ENCODE measurements at regions not wholly inside any gene's neighbourhood (a gene's known extent, or its start where the extent isn't known, plus 50 kb on each side); places are given as distances from the start of the nearest gene placed in this dataset.
"Not testable (repeated sequence)": the region's sequence is repeated elsewhere in the genome, so short reads cannot be mapped to it uniquely, and the experiment has no call there.

DNA sequence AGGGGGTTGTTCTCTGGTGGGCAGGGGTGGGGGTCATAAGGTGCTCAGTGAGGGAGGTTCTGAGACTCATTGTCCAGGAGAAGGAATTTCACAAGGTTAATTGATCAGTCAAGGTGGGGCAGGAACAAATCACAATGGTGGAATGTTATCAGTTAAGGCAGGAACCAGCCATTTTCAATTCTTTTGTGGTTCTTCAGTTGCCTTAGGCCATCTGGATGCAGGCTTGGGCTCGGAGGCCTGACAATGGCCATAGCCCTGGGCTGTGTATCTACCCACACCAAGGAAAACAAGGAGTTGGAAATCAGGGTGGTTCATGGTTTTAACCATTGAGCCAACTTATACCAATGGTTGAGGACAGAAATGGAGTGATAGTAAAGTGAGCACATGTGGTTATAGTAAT lies 1221.8 kb downstream of the TYW1 start:
- Histone ChIP-seq H3K36me3 (no peaks in the 10 kb centered on the region), H3K9me3 (no peaks in the 10 kb centered on the region), H3K4me1 (ENCODE audit: insufficient read depth) (no peaks in the 10 kb centered on the region), H3K27me3 (no peaks in the 10 kb centered on the region), H3K27ac (no peak overlapping the region), H3K4me3 (no peak overlapping the region)
- DNase-seq = no peak
- 84 to 97% (median 89%) methylated on average over 1 of the region's 1 CpG for WGBS, 3 donors
- TF ChIP-seq, protein P1, sequence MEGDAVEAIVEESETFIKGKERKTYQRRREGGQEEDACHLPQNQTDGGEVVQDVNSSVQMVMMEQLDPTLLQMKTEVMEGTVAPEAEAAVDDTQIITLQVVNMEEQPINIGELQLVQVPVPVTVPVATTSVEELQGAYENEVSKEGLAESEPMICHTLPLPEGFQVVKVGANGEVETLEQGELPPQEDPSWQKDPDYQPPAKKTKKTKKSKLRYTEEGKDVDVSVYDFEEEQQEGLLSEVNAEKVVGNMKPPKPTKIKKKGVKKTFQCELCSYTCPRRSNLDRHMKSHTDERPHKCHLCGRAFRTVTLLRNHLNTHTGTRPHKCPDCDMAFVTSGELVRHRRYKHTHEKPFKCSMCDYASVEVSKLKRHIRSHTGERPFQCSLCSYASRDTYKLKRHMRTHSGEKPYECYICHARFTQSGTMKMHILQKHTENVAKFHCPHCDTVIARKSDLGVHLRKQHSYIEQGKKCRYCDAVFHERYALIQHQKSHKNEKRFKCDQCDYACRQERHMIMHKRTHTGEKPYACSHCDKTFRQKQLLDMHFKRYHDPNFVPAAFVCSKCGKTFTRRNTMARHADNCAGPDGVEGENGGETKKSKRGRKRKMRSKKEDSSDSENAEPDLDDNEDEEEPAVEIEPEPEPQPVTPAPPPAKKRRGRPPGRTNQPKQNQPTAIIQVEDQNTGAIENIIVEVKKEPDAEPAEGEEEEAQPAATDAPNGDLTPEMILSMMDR (IDR thresholded peaks at IDR 0.05) = no peak
- TF ChIP-seq EP300 (IDR thresholded peaks at IDR 0.05) = no peak
- TF ChIP-seq POLR2A (IDR thresholded peaks at IDR 0.05) = no peak
- intact Hi-C loops (cut with DNase I) = no loop called here

DNA sequence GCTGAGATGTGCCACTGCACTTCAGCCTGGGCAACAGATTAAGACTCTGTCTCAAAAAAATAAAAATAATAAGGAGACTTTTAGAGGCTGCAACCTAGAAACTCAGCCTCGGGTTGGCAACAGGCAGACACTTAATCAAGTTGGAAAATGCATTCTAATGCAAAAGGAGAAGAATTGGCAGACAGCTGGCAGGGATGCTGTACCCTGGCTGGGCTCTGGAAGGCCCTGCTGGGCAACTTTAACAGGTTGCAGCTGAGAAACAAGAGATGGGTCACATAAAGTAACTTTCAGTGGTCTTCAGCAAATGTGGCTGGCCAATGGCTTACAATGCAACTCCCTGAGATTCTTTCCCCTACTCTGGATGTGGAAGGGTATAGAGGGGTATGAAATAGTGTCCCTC lies 1225.7 kb downstream of the TYW1 start:
- TF ChIP-seq, protein P1 (IDR thresholded peaks at IDR 0.05) = no peak
- TF ChIP-seq POLR2A (IDR thresholded peaks at IDR 0.05) (no peak), EP300 (IDR thresholded peaks at IDR 0.05) (no peak)
- WGBS, 3 donors = 68 to 86% (median 79%) methylated on average over 1 of the region's 1 CpG
- intact Hi-C loops (cut with DNase I) = no loop called here
- Histone ChIP-seq H3K4me1 (ENCODE audit: insufficient read depth) (peaks cover 7% of the 10 kb centered on the region), H3K27ac (no peak overlapping the region), H3K27me3 (no peaks in the 10 kb centered on the region), H3K9me3 (no peaks in the 10 kb centered on the region), H3K36me3 (no peaks in the 10 kb centered on the region), H3K4me3 (no peak overlapping the region)
- no peak for DNase-seq

DNA sequence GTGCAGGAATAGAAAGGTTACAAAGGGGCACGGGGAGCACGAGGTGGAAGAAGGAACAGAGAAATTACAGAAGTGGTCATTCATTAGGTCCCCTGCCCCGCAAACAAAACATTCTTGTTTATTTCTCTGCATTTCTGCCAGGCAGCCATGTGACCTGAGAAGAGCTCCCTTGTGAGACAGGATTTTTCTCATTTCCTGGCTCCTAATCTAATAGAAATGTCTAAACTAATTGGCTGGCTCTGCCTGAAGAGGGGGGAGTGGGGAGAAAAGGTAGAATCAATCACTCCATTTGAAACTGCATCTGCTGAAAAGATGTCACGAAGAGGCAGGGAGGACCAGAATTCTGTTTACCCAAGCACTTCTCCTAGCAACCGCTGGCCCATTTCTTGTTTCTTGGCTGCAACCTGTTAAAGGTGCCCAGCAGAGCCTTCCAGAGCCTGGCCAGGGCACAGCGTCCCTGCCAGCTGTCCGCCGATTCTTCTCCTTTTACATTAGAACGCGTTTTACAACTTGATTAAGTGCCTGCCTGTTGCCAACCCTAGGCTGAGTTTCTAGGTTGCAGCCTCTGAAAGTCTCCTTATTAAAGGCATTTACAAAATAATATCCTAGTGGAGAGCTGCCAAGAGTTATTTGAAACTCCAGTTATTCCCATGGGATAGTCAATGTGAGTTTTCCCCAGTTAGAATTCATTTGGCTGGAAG lies 1227.6 kb downstream of the TYW1 start:
- DNase-seq = peak in 1 of 5 donors; percentile 34
- Histone ChIP-seq H3K27ac (no peak overlapping the region), H3K9me3 (no peaks in the 10 kb centered on the region), H3K4me1 (ENCODE audit: insufficient read depth) (peaks cover 7% of the 10 kb centered on the region), H3K27me3 (no peaks in the 10 kb centered on the region), H3K4me3 (no peak overlapping the region), H3K36me3 (no peaks in the 10 kb centered on the region)
- TF ChIP-seq EP300 (IDR thresholded peaks at IDR 0.05) (no peak), POLR2A (IDR thresholded peaks at IDR 0.05) (no peak)
- TF ChIP-seq, protein P1 (IDR thresholded peaks at IDR 0.05) = no peak
- WGBS, 3 donors = 6 to 17% (median 6%) methylated on average over 10 of the region's 10 CpGs
- intact Hi-C loops (cut with DNase I) = no loop called here

DNA sequence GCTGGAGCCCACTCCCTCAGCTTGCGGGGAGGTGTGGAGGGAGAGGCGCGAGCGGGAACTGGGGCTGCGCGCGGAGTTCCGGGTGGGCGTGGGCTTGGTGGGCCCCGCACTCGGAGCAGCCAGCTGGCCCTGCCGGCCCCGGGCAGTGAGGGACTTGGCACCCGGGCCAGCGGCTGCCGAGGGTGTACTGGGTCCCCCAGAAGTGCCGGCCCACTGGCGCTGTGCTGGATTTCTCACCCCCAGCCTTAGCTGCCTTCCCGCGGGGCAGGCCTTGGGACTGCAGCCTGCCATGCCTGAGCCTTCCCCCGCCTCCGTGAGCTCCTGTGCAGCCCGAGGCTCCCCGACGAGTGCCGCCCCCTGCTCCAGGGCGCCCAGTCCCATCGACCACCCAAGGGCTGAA lies 1234.4 kb downstream of the TYW1 start:
- H3K9me3 ChIP-seq; H3K27ac ChIP-seq; H3K4me1 ChIP-seq (ENCODE audit: insufficient read depth); H3K4me3 ChIP-seq; H3K36me3 ChIP-seq; intact Hi-C loops (cut with DNase I); DNase-seq; H3K27me3 ChIP-seq: not testable (repeated sequence)
- 85 to 98% (median 86%) methylated on average over 16 to 28 of the region's 28 CpGs for WGBS, 3 donors

DNA sequence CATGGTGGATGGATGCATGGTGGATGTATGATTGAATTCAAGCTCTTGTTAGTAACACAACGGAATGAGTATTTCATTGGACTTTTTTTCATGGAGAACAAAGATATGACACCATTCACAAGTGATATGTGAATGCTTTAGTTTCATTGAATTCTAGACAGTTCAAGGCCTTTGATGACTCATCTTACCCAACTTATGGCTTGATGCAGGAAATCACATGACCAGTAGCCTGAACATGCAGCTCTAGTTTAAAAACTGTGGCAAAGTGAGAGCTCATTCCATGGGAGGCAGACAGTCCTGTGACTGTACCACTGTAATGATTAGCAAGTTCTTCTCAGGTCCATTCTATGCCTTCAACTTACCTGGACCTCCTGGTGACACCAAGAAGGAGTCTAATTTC lies 1239.3 kb downstream of the TYW1 start:
- Histone ChIP-seq H3K9me3 (no peaks in the 10 kb centered on the region), H3K4me1 (ENCODE audit: insufficient read depth) (no peaks in the 10 kb centered on the region), H3K36me3 (no peaks in the 10 kb centered on the region), H3K4me3 (no peak overlapping the region), H3K27me3 (no peaks in the 10 kb centered on the region), H3K27ac (no peak overlapping the region)
- DNase-seq = no peak
- intact Hi-C loops (cut with DNase I) = no loop called here
- TF ChIP-seq POLR2A (IDR thresholded peaks at IDR 0.05) (no peak), EP300 (IDR thresholded peaks at IDR 0.05) (no peak)
- TF ChIP-seq, protein P1 (IDR thresholded peaks at IDR 0.05) = no peak
- WGBS, 3 donors = 80 to 87% (median 84%) methylated on average over 1 of the region's 1 CpG

Data from ovary (tissue), 7 donors.